HG03354 (cell line): ENCODE measurements at regions not wholly inside any gene's neighbourhood (a gene's known extent, or its start where the extent isn't known, plus 50 kb on each side); places are given as distances from the start of the nearest gene placed in this dataset.
A peak's percentile ranks its signal among the peaks of the same experiment; 100 is the strongest.

Experiments
- ATAC-seq: cut with Tn5 transposase; IDR thresholded peaks from one replicate; pipeline ENCODE4 v1.9.1; 2021; ENCODE audit warnings: mild to moderate bottlenecking; ENCODE audit not compliant: unreplicated experiment, poor library complexity, severe bottlenecking

- ATAC-seq = no peak
Observed at GRCh38 chr10:28849821-28850220, 172.5 kb downstream of the BAMBI start.

- no peak for ATAC-seq
Observed at GRCh38 chr10:28850784-28851183, 173.5 kb downstream of the BAMBI start.

- no peak for ATAC-seq
Observed at GRCh38 chr10:28853195-28853594, 175.9 kb downstream of the BAMBI start.

- no peak for ATAC-seq
Observed at GRCh38 chr10:28857164-28857563, 179.8 kb downstream of the BAMBI start.

GRCh38 chr10:28858646-28859045 lies 181.3 kb downstream of the BAMBI start:
- ATAC-seq = no peak

- ATAC-seq = no peak
Observed at GRCh38 chr10:28859791-28860190, 182.5 kb downstream of the BAMBI start.

GRCh38 chr10:28862219-28862618 lies 184.9 kb downstream of the BAMBI start:
- no peak for ATAC-seq

GRCh38 chr10:28869606-28870201 lies 192.4 kb downstream of the BAMBI start:
- ATAC-seq = no peak

- ATAC-seq = no peak
Observed at GRCh38 chr10:28871665-28872064, 194.3 kb downstream of the BAMBI start.

GRCh38 chr10:28872587-28873165 lies 195.4 kb downstream of the BAMBI start:
- ATAC-seq = no peak

GRCh38 chr10:28873540-28873939 lies 196.2 kb downstream of the BAMBI start:
- peak; percentile 76 for ATAC-seq

- ATAC-seq = no peak
Observed at GRCh38 chr10:28874210-28874609, 196.9 kb downstream of the BAMBI start.

GRCh38 chr10:28875549-28876081 lies 198.3 kb downstream of the BAMBI start:
- ATAC-seq = no peak

- ATAC-seq = no peak
Observed at GRCh38 chr10:28878236-28878970, 201.1 kb downstream of the BAMBI start.

- no peak for ATAC-seq
Observed at GRCh38 chr10:28879246-28879645, 201.9 kb downstream of the BAMBI start.

GRCh38 chr10:28879875-28880682 lies 202.8 kb downstream of the BAMBI start:
- no peak for ATAC-seq

- no peak for ATAC-seq
Observed at GRCh38 chr10:28880683-28880950, 203.3 kb downstream of the BAMBI start.

- ATAC-seq = no peak
Observed at GRCh38 chr10:28881171-28881882, 204.0 kb downstream of the BAMBI start.

GRCh38 chr10:28883741-28884423 lies 206.6 kb downstream of the BAMBI start:
- ATAC-seq = no peak
